PC-9 (cell line): ENCODE measurements at regions not wholly inside any gene's neighbourhood (a gene's known extent, or its start where the extent isn't known, plus 50 kb on each side); places are given as distances from the start of the nearest gene placed in this dataset.

Experiments used
- BruUV-seq: library from RNA; stranded (reverse); fragments of 400-500 nt; replicated peaks from 2 replicates; lab custom pipeline; 2021; lab: Mats Ljungman, UMichigan
- CTCF ChIA-PET: fragments of 300-600 bp; sonication (Branson Sonifier 250); formaldehyde crosslinking; loops from one replicate; lab custom pipeline; 2022; ENCODE audit warnings: antibody characterized with exemption; lab: Charles Lee
- POLR2A ChIA-PET: fragments of 300-600 bp; sonication (Branson Sonifier 250); formaldehyde crosslinking; loops from one replicate; lab custom pipeline; 2022; ENCODE audit warnings: antibody characterized with exemption; ENCODE audit not compliant: unreplicated experiment; lab: Charles Lee
- DNase-seq, 2 experiments: peaks; one replicate each; pipeline versions ENCODE4 v3.0.0 to v3.0.0-alpha.2; 2015 to 2022; ENCODE audit warnings: mixed read lengths in 1 of 2
- H2AFZ ChIP-seq: fragments of 200-600 bp; sonication (generic); 2 replicates; pipeline ENCODE4 v1.8.1; 2017; ENCODE audit warnings: antibody characterized with exemption
- H3F3A ChIP-seq: fragments of 200-600 bp; sonication (generic); 2 replicates; pipeline ENCODE4 v1.8.1; 2017; ENCODE audit warnings: antibody characterized with exemption, mild to moderate bottlenecking, low read depth; ENCODE audit not compliant: insufficient read depth
- H3K27ac ChIP-seq: fragments of 200-600 bp; sonication (generic); 2 replicates; pipeline ENCODE4 v1.6.1; 2016; ENCODE audit warnings: mixed run types
- H3K27me3 ChIP-seq: fragments of 200-600 bp; sonication (generic); 2 replicates; pipeline ENCODE4 v1.6.1; 2016; ENCODE audit warnings: low read depth, mixed run types; ENCODE audit not compliant: insufficient read depth
- H3K36me3 ChIP-seq: fragments of 200-600 bp; sonication (generic); 2 replicates; pipeline ENCODE4 v1.6.1; 2016; ENCODE audit warnings: low read depth, mixed run types
- H3K4me1 ChIP-seq: fragments of 200-600 bp; sonication (generic); replicated peaks from 2 replicates; pipeline ENCODE4 v1.6.1; 2016; ENCODE audit warnings: mixed run types; ENCODE audit not compliant: insufficient read depth
- H3K4me2 ChIP-seq: fragments of 200-600 bp; sonication (generic); 2 replicates; pipeline ENCODE4 v1.6.1; 2017; ENCODE audit warnings: mixed run types
- H3K4me3 ChIP-seq: fragments of 200-600 bp; sonication (generic); 2 replicates; pipeline ENCODE4 v1.6.1; 2016; ENCODE audit warnings: mixed run types
- H3K79me2 ChIP-seq: fragments of 200-600 bp; sonication (generic); 2 replicates; pipeline ENCODE4 v1.6.1; 2017; ENCODE audit warnings: low read depth, mixed run types
- H3K9me2 ChIP-seq: fragments of 200-600 bp; sonication (generic); 2 replicates; pipeline ENCODE4 v1.8.1; 2017; ENCODE audit warnings: mild to moderate bottlenecking; ENCODE audit not compliant: insufficient read depth
- H3K9me3 ChIP-seq: fragments of 200-600 bp; sonication (generic); 2 replicates; pipeline ENCODE4 v1.8.1; 2016; ENCODE audit warnings: low read depth; ENCODE audit not compliant: insufficient read depth
- H4K20me1 ChIP-seq: fragments of 200-600 bp; sonication (generic); 2 replicates; pipeline ENCODE4 v1.8.1; 2017; ENCODE audit not compliant: insufficient read depth
- EZH2 ChIP-seq: fragments of 200-600 bp; sonication (generic); IDR thresholded peaks from 2 replicates; pipeline ENCODE4 v1.8.0; 2017; ENCODE audit warnings: antibody characterized with exemption, low read depth
- intact Hi-C: fragments of 100-400 bp; cut with micrococcal nuclease; formaldehyde crosslinking; loops from one replicate; pipeline ENCODE4 v1.10.0; 2022; ENCODE audit not compliant: unreplicated experiment
- TF ChIP-seq, protein P1 (sequence below): fragments of 200-600 bp; sonication (generic); conservative IDR thresholded peaks from 2 replicates; pipeline ENCODE4 v1.6.1; 2017; ENCODE audit warnings: mixed run types, antibody characterized with exemption, mild to moderate bottlenecking, moderate library complexity

DNA sequence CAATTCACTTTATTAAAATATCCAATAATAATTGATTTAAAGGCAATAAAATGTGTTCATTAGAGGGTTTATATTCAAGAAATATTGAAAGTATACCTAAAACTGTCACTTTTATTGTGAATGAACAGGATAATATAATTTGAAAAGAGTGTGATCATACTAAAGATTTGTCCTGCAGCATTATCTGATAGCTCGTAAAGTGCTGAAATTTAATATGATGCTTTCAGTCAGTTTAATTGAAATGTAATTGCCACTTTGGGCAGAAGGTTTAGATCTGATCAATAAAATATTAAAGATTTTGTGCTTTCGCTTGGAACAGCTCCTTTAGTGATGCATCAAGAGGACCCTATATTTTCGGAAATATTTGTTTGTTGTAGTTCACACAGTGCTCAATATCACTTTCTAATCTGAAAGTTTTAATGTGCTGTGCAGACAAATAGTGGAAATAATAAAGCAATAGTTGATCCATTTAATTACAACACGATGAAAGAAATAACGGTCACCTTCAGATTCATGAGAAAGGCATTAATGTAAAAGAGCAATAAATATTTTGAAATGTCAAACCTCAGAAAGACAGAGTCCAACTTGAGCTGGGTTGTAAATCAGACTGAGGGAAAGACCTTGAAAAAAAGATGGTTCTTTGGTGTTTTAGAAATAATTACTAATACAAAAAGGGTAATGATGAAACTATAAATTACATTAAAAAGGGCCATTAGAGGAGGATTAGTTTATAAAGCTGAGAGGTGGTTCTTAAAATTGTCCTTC lies 129.7 kb upstream of the MEIS2 start:
- Histone ChIP-seq H2AFZ (no peak overlapping the region), H3F3A (no peaks in the 10 kb centered on the region), H3K9me3 (no peaks in the 10 kb centered on the region), H3K4me1 (no peaks in the 10 kb centered on the region), H4K20me1 (no peaks in the 10 kb centered on the region), H3K36me3 (no peaks in the 10 kb centered on the region), H3K4me3 (no peak overlapping the region), H3K4me2 (no peak overlapping the region), H3K27me3 (no peaks in the 10 kb centered on the region), H3K9me2 (no peaks in the 10 kb centered on the region), H3K79me2 (no peaks in the 10 kb centered on the region), H3K27ac (no peak overlapping the region)
- DNase-seq = no peak
- TF ChIP-seq, protein P1, sequence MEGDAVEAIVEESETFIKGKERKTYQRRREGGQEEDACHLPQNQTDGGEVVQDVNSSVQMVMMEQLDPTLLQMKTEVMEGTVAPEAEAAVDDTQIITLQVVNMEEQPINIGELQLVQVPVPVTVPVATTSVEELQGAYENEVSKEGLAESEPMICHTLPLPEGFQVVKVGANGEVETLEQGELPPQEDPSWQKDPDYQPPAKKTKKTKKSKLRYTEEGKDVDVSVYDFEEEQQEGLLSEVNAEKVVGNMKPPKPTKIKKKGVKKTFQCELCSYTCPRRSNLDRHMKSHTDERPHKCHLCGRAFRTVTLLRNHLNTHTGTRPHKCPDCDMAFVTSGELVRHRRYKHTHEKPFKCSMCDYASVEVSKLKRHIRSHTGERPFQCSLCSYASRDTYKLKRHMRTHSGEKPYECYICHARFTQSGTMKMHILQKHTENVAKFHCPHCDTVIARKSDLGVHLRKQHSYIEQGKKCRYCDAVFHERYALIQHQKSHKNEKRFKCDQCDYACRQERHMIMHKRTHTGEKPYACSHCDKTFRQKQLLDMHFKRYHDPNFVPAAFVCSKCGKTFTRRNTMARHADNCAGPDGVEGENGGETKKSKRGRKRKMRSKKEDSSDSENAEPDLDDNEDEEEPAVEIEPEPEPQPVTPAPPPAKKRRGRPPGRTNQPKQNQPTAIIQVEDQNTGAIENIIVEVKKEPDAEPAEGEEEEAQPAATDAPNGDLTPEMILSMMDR = no peak
- no peak for TF ChIP-seq EZH2
- intact Hi-C loops = no loop called here
- BruUV-seq = no TSS peak
- ChIA-PET CTCF (no interaction called here), POLR2A (no interaction called here)

DNA sequence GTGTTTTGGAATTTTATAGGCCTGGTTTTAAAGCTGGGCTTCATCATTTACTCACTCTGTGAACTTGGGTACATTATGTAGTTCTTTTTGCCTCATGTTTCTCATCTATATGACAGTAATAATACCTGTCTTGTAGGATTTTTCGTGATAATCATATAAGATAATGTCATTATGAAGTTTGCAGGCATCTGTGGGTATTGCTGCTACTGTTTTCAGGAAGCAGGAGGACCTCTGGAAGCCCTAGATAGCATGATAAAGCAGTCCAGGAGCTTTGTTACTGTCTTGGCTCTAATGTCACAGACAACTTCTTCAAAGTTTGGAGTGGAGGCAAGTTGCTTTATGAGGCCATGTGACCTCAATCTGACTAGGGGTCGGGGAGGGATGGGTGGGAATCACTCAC lies 145.0 kb upstream of the MEIS2 start:
- no peak overlapping the region for H3K27ac ChIP-seq
- ChIA-PET POLR2A (no interaction called here), CTCF (interaction anchor here (0.6 kb wide), 1 partner anchor 226 kb away, joined by 3 read pairs; no protein-coding TSS in a partner anchor)
- no peaks in the 10 kb centered on the region for H3K4me1 ChIP-seq
- H2AFZ ChIP-seq = no peak overlapping the region
- H3K4me2 ChIP-seq = no peak overlapping the region
- no peak overlapping the region for H3K4me3 ChIP-seq
- TF ChIP-seq, protein P1 = no peak
- TF ChIP-seq EZH2 = no peak
- no peaks in the 10 kb centered on the region for H3K36me3 ChIP-seq
- no peaks in the 10 kb centered on the region; the same call in 1 of the 2 replicates for H3K9me2 ChIP-seq
- intact Hi-C loops = no loop called here
- no peaks in the 10 kb centered on the region for H3K27me3 ChIP-seq
- no peaks in the 10 kb centered on the region for H3F3A ChIP-seq
- H3K79me2 ChIP-seq = no peaks in the 10 kb centered on the region
- BruUV-seq = no TSS peak
- H3K9me3 ChIP-seq = no peaks in the 10 kb centered on the region
- H4K20me1 ChIP-seq = no peaks in the 10 kb centered on the region
- DNase-seq = no peak

GRCh38 chr15:37246065-37246464 lies 145.7 kb upstream of the MEIS2 start:
- H3K27me3 ChIP-seq = no peaks in the 10 kb centered on the region
- H4K20me1 ChIP-seq = no peaks in the 10 kb centered on the region

More at GRCh38 chr15:37246065-37246464, 145.7 kb upstream of the MEIS2 start:
- no peaks in the 10 kb centered on the region for H3K36me3 ChIP-seq
- no peaks in the 10 kb centered on the region for H3K9me3 ChIP-seq
- no peak overlapping the region for H3K4me2 ChIP-seq
- POLR2A ChIA-PET = no interaction called here
- intact Hi-C loops = no loop called here
- H3K79me2 ChIP-seq = no peaks in the 10 kb centered on the region
- H3F3A ChIP-seq = no peaks in the 10 kb centered on the region
- no peaks in the 10 kb centered on the region; the same call in 1 of the 2 replicates for H3K9me2 ChIP-seq
- H3K27ac ChIP-seq = no peak overlapping the region
- no TSS peak for BruUV-seq
- H2AFZ ChIP-seq = no peak overlapping the region
- H3K4me3 ChIP-seq = no peak overlapping the region
- H3K4me1 ChIP-seq = no peaks in the 10 kb centered on the region
- TF ChIP-seq EZH2 = no peak
- DNase-seq = no peak
- CTCF ChIA-PET = no interaction called here
